NCI-H526 treated with DMSO at 0.1 percent for 48 hours (cell line): ENCODE measurements at regions not wholly inside any gene's neighbourhood (a gene's known extent, or its start where the extent isn't known, plus 50 kb on each side); places are given as distances from the start of the nearest gene placed in this dataset.
"Not testable (repeated sequence)": the region's sequence is repeated elsewhere in the genome, so short reads cannot be mapped to it uniquely, and the experiment has no call there.

Experiments
- DNase-seq: peaks from one replicate; lab custom pipeline; 2025; lab: John Stamatoyannopoulos, UW

DNA sequence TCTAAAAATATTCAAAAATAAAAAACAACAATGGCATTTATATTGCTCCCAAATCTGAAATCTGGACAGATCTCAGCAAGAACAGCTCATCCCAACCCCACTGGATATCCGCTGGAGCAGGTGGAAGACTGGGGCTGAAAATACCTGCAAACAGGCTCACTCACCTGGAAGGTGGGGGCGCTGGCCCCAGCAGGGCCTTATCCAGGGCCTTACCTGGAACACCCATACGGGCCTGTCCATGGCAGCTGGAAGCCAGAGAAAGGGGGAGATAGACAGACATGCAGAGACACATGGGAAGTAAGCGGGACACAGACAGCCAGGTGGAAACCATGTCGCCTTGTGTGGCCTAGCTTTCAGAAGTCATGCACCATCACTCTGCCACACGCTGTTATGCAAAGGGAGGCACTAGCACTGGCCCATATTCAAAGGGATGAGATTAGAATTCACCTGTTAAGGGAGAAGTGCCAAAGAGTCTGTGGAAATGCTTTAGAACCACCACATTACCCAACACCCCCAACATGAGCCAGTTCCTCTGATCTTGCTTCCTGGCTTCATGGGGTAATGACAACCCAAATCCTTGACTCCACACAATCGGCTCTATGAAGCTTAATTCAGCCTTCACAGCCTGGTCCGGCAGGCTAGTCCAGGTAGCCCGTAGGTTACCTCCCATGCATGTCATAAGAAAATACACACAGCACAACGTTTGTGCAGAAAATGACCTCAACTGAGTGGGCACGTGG lies 99.0 kb upstream of the CDYL start:
- no peak for DNase-seq

DNA sequence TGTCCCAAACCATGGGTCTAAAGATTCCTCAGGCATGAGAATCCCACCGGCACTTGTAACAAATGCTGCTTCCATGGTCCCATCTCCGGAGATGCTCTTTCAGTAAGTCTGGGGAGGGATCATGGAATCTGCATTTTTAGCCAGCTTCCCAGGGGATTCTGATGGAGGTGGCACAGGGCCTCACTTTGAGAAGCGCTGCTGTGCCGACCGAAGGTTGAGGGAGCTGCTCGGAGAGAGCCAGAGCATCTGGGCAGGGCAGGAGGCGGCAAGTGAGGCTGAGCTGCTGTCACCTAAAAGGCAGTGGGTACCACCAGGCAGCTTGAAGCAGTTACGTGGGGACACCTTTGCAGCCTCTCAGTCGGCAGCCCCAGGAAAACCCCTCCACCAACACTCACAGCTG lies 100.2 kb upstream of the CDYL start:
- no peak for DNase-seq

DNA sequence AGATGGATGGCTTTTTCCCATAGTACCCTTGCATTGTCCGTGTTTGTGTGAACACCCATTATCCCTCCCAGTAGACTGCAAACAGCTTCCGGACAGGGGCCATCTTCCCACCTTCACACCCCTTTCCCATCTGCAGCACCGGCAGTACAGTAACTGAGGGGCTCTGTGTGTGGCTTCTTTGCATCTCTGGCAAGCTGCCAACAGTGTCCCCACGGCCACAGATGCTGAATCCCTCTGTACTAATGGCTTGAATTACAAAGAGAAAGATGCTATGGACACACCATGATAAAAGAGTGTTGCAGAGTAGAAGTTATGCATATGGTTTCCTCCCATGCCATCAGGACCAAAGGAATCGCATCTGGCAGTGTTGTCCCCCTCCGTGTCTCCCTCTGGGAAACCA lies 101.1 kb upstream of the CDYL start:
- no peak for DNase-seq

DNA sequence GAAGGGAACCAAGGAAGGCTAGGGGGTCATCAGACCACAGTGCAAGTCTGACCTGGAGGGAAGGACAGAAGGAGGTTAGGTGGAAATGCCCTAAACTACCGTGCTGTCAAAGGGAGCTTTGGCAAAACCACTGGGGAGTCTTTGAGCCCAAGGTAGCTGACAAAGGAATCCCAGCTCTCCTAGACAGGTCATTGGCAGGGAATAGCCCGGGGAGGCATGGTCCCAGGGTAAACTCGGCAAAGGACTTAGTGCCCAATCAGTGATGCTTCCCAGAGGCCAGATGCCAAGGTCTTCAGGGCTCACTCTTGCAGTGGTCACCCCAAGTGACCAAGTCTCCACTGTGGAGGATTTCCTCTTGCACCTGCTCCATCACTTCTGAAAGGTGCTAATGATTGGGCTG lies 102.3 kb upstream of the CDYL start:
- DNase-seq: no peak

DNA sequence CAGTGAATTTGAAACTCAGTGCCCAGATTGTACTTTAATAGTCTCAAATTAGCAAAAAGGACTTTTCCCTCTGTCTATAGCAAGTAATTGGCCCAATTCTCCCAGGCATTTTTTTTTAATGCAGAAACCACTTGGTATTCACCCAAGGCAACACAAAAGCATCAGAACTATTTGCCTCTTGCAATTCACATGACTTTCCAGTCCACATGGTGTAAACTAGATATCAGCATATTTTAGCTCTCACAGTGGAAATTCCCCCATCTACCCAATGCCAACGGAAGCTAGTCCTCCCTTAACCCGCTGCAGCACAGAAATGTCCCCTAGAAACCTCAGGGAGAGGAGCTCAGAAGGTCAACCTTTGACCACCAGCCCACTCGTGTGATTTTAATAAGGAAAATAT lies 103.4 kb upstream of the CDYL start:
- no peak for DNase-seq

DNA sequence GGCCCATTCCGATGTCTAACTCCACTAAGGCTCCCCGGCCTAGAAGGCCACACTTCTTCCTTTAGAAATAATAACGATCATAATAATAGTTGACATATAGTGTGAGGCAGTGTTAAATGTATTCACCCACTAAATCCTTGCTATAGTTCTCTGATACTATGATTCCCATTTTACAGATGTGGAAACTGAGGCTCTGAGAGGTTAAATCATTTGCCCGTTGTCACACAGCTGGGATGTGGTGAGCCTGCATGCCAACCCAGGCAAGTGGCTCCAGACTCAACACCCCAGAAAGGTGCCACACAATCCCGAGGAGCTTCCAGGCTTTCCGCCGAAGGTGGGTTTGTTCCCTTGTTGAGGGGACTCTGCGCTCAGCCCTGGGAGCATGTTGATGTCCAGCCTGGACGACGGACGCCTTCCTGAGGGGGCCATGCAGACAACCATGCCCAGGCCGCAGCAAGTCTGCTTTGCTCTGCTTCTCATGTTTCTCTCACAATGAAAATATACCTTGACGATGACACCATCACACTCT lies 104.6 kb upstream of the CDYL start:
- DNase-seq: no peak

DNA sequence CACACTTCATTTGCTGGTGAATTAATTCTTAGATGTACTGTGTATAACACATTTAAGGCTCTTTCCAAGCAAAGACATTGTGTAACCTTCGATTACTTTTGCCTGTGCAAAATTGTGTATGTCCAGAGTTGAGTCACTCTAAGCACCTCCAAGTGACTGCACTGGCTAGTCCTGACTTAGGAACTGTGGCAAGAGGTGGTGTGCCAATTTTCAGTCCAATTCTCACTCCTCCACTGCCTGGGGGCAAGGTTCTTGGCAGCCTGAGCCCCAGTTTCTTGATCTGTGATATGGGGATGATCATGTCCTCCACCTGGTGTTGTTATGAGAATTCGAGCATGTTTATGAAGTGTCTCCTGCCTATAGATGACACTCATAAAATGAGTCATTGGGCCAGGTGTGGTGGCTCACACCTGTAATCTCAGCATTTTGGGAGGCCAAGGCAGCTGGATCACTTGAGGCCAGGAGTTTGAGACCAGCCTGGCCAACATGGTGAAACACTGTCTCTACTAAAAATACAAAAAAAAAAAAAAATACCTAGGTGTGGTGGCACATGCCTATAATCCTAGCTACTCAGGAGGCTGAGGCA lies 105.3 kb upstream of the CDYL start:
- no peak for DNase-seq

DNA sequence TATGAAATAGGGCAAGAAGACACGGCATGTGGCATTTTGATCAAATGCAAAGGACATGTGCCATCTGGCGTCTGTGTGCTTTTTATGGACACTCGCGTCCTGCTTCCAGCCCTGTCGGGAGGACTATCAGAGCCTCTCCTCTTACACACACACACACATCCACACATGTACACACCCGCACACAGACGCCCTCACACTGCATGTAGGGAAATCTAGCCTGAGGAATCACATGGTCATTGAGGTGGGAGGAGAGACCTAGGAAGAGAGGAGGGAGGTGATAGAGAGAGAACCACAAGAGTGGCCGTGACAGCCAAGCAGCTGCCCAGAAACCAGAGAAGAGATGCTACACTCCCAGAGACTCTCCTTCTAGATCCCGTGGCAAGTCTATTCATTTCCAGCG lies 105.9 kb upstream of the CDYL start:
- no peak for DNase-seq

DNA sequence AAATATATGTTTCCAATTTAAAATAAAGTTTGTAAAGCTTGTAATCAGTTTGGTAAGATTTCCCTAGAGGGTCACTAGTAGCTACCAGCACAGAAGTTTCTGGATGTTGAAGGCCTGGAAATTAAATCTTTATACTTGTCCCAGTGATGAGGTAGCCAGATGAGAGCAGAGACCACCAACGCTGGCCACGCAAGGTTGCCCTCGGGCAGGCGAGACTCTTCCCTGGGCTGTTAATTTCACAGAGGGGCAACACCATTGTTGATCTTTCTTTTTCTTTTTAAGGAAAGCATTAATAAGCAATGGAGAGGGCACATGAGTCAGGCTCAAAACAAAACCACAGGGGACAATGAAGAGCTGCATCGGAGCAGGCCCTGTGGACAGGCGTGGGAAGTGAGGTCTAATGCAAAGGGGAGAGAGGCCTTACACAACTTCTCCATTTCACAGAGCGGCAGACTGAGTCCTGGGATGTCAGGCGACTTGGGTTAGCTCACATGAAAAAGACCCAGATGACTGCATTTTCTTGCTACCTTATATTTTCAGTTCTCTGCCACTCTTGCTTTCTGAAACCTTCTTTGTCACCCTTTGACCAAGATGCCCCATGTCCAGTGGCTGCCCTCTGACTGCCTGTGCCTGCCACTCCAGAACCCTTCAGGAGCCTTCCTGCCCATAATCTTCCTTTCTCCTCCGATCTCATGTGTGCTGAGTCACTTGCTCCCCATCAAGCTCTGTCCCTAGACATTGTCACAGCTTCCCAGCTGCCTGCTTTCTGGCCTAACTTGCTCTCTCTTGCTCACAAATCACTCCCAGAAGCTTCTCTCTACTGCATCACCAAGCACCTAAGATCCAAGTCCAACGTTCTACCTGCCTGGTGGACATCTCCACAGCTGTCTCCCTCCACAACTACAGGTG lies 107.7 kb upstream of the CDYL start:
- DNase-seq: no peak

DNA sequence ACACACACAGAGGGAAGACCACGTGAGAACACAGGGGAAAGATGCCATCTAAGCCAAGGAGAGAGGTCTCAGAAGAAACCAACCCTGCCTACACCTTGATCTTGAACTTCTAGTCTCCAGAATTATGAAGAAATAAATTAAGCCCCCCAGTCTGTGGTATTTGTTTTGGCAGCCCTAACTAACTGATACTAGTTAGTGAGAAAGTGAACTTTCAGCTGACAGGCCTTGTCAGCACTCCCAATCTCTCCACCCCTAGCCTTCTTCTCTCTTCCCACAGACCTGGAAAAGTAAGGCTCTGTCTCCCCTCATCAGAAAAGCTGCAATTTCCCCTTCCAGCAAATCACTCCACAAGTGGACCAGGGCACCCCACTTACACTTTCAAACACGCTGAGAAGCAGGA lies 108.6 kb upstream of the CDYL start:
- DNase-seq: no peak

DNA sequence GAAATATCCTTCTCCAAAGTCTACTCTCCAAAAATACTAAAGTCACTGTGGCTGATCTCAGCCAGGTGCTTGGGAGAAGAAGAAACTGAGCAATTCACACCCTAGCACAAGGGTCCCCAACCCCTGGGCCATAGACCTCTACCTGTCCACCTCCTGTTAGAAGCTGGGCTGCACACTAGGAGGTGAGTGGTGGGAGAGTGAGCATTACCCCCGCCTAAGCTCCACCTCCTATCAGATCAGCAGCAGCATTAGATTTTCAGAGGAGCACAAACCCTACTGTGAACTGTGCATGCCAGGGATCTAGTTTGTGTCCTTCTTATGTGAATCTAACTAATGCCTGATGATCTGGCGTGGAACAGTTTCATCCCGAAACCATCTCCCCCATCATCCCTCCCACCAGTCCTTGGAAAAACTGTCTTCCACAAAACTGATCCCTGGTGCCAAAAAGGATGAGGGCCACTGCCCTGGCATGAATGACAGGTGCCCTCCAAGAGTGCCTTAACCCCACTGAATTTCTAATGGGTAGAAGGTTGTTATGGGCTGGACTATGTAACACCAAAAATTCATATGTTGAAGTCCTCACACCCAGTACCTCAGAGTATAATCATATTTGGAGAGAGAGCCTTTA lies 109.2 kb upstream of the CDYL start:
- DNase-seq: no peak

DNA sequence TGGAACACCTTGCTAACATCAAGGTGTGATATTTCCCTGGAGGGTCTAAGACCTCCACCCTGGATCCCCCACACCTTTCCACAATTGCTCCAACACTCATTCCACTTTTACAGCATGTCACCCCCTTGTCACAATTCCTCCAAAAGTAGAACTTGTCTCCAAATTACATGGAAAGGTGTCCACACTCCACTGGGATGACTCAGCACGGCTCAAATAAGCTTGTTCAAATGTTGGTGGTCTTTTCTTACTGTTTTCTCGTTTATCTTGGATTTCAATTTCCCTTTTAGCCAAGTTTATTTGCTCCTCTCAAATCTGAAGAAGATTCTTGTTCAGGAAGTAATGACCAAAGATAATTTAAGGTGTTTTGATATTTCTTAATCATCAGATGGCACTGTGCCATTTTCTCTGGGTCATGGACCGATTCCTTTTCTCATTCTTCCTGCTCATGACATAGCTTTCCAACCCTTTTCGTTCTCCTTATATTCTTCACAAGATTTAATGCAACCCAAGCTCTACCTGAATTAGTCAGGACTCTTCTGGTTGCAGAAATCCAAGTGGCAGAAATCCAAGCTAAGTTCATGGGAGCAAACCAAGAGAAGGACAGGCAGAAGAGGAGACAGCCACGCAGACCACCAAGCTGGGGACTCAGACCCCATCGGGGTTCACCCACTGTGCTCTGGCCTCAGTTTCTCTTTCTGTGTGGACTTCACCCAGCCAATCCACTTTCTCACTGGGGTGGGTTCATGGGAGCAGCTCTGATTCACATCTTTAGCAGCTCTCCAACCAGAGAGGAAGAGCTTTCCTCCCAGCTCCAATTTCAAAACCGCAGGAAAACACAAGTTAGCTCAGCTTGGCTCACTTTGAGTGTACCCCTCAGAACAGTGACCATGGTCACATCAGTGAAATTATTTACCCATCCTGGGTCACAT lies 110.5 kb upstream of the CDYL start:
- DNase-seq: no peak

DNA sequence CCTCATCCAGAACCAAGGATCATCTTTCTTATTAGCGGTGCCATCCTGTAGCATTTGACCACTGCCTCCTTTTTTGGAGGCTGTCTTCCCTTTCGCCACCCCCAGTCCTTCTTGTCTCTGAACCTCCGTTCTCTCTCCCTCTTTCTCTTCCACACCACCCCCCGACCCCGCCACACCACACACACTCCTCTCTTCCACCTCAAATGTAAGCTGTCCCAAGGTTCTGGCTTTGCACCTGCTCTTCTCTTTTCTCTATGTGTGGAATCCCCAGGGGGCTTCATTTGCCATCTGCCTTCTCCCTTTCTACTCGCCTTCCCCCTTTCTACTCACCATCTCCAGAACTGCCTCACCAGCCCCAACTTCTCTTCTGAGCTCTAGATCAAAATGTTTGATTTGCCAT lies 111.3 kb upstream of the CDYL start:
- no peak for DNase-seq

DNA sequence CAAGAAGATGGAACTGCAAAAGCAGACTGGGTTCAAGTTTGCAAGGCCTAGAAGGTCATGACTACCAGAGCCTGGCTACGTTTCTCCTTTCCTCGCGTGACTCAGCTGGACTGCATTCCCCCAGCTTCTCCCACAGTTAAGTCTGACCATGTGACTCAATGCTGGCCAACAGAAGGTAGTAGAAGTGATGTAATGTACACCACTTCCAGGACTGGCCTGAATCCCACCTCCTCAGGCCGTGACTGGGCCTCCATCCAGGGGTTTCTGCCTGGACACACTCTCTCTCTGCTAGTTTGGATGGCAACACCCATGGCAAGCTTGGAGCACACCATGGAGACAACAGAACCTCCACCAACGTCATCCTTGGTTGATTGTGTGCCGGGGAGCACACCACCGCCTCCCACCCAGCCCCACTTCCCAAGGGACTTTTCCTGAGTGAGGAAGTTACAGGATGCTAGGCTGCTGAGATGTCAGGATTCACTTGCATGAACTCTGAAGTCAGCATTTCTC lies 112.0 kb upstream of the CDYL start:
- DNase-seq: no peak

DNA sequence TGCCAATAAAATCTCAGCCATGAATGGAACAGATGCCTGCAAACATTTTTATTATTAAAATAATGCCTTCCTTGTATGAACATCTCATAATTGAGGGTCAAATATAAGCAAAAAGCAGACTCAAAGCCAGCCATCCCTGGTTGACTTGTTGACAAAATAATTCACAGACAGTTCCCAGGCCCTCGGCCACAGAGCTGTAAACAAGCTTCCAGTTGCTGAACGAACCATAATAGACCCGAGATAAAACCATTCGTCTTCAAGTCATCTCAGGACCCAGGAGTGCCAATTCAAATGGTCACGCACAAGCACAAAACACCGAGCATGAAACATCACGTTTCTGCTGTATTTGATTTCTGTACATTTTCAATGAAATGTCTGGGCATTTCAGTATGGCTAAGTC lies 113.3 kb upstream of the CDYL start:
- no peak for DNase-seq

DNA sequence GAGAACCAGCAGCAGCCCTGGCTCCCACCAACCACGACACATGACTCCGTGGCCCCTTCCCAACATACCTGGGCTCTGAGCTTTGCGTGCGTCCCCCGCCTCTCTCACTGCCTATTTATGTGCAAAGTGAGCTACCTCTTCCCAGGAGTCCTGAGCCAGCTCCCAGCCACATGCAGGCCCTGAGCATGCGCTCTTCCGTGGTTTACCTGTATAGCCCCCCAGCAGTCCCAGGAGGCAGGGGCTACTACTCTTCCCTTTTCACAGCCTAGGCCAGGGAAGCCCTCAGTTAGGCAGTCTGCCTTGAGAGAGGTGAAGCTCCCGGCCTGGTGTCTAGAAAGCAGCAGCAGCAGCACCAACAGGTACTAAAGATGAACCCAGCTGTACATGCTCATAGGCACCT lies 114.8 kb upstream of the CDYL start:
- no peak for DNase-seq

DNA sequence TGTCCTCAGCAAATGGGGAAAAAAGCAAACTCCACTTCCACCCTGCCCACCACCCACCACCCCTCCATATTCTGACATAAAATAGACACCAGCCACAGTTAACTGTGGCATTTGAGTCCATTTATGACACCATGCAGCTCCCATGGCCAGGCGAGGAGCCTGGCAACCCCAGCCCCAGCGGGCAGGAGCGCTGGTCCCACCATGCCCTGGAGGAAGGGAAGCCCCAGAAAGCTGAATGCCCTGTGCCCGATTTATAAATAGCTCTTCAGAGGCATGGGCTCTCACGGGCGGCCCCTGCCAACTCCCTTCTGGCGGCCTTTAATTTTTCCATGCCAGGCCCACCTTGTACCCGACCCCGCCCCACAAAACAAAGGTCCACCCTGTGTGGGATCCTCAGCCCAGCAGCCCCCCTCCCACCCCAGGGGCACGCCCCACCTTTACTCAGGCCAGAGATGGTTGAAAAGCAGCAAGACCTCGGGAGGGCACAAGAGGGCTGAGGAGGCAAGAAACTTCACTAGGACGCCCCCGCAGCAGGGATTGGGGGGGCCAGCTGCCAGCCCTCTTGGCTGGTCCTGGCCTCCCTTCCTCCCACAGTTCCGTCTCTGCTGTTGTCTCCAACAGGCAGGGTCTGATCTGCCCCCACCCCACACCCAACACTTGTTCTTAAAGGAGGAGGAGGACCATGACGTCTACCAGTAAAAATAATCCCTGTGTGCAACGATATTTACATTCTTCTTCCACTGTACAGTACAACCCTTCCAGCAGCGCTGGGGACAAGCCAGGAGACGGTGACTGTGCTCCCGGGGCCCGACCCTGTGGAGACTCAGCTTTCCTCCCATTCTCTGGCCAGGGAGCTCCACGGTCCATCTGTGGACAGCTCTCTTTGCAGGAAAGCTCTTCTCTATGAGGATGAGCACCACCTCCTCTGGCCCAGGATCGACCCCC lies 115.6 kb upstream of the CDYL start:
- DNase-seq: no peak

DNA sequence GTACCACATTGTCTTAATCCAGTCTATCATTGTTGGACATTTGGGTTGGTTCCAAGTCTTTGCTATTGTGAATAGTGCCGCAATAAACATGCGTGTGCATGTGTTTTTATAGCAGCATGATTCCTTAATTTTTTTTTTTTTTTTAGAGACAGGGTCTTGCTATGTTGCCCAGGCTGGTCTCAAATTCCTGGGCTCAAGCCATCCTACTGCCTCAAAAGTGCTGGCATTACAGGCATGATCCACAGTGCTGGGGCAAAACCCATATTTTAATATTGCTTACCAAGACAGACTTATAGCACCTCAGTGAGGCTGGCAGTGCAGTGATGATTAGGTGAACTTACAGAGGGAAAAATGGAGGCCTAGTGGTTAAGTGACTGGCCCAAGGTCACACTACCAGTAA lies 116.5 kb upstream of the CDYL start:
- DNase-seq: not testable (repeated sequence)

DNA sequence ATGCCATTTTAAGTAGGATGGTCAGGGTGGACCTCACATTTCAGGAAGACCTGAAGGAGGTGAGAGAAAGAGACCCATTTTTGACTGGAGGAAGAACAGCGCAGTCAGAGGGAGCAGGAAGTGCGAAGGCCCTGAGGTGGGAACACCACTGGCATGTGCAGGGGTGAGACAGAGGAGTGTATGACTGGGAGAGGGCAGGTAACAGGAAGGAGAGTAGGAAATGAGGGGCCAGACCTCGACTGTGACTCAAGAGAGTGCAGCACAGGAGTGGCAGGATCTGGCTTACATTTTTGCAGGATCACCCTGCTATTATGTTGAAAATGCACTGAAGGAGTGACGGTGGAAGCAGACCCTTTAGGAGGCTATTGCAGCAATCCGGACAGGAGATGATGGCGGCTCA lies 117.7 kb upstream of the CDYL start:
- DNase-seq: no peak

DNA sequence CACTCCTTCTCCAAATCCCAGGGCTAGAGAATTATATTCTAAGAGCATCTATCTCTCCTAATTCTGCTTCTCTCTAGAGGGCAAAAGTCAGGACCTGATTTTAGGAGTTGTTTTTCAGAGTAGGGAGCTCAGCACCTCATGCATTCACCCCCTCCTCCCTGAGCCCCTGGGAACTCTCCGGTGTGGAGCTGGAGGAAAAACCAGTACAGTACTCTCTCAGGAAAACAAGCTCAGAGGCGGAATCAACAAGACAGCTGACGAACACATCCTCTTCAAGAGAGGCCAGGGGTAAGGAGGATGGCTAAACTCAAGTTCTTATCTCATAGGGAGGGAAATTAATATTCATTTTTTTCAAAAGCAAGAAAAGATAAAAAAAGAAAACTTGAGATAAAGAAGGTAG lies 120.1 kb upstream of the CDYL start:
- no peak for DNase-seq
